Neural cell (in vitro differentiated cells): ENCODE measurements at regions not wholly inside any gene's neighbourhood (a gene's known extent, or its start where the extent isn't known, plus 50 kb on each side); places are given as distances from the start of the nearest gene placed in this dataset.

ENCODE experiments used
- H2AFZ ChIP-seq: fragments of 200-600, 300-800 bp; sonication (generic), shearing (Covaris generic); 2 replicates; pipeline ENCODE4 v1.6.0; 2014; ENCODE audit warnings: low read depth, mild to moderate bottlenecking, antibody characterized with exemption, low read length, moderate library complexity
- H3F3A ChIP-seq: fragments of 200-600 bp; shearing (Covaris generic); 2 replicates; pipeline ENCODE4 v1.6.1; 2016; ENCODE audit warnings: mild to moderate bottlenecking, moderate library complexity, mixed read lengths, antibody characterized with exemption, low read length; ENCODE audit not compliant: insufficient read depth, poor library complexity, severe bottlenecking
- H3K27ac ChIP-seq: fragments of 200-600, 300-800 bp; sonication (generic), shearing (Covaris generic); 2 replicates; pipeline ENCODE4 v1.5.1; 2014; ENCODE audit warnings: mild to moderate bottlenecking, low read length, moderate library complexity
- H3K27me3 ChIP-seq: fragments of 300-800, 200-600 bp; sonication (generic), shearing (Covaris generic); 2 replicates; pipeline ENCODE4 v1.6.0; 2014; ENCODE audit warnings: mild to moderate bottlenecking, low read depth, low read length, moderate library complexity; ENCODE audit not compliant: insufficient read depth
- H3K36me3 ChIP-seq: fragments of 300-800, 200-600 bp; sonication (generic), shearing (Covaris generic); 2 replicates; pipeline ENCODE4 v1.5.1; 2014; ENCODE audit warnings: mild to moderate bottlenecking, antibody characterized with exemption, low read length, moderate library complexity; ENCODE audit not compliant: insufficient read depth
- H3K4me2 ChIP-seq: fragments of 300-800, 200-600 bp; sonication (generic), shearing (Covaris generic); 2 replicates; pipeline ENCODE4 v1.6.0; 2014; ENCODE audit warnings: mild to moderate bottlenecking, low read length
- H3K4me3 ChIP-seq: fragments of 300-800, 200-600 bp; sonication (generic), shearing (Covaris generic); 2 replicates; pipeline ENCODE4 v1.5.1; 2014; ENCODE audit warnings: mild to moderate bottlenecking, low read length, moderate library complexity
- H3K79me2 ChIP-seq: fragments of 200-600 bp; shearing (Covaris generic); replicated peaks from 2 replicates; pipeline ENCODE4 v1.6.0; 2014; ENCODE audit warnings: mild to moderate bottlenecking, low read length, moderate library complexity; ENCODE audit not compliant: insufficient read depth
- H3K9ac ChIP-seq: fragments of 300-800, 200-600 bp; sonication (generic), shearing (Covaris generic); 2 replicates; pipeline ENCODE4 v1.6.1; 2016; ENCODE audit warnings: mild to moderate bottlenecking, low read length, mixed read lengths
- H3K9me2 ChIP-seq: fragments of 200-600 bp; shearing (Covaris generic); 2 replicates; pipeline ENCODE4 v1.6.1; 2016; ENCODE audit warnings: mild to moderate bottlenecking, low read length, mixed read lengths; ENCODE audit not compliant: insufficient read depth
- H3K9me3 ChIP-seq: fragments of 200-600, 300-800 bp; sonication (generic), shearing (Covaris generic); 2 replicates; pipeline ENCODE4 v1.6.1; 2016; ENCODE audit warnings: mild to moderate bottlenecking, mixed run types, low read length, moderate library complexity, mixed read lengths
- H4K20me1 ChIP-seq: fragments of 200-600 bp; shearing (Covaris generic); 2 replicates; pipeline ENCODE4 v1.6.1; 2016; ENCODE audit warnings: mild to moderate bottlenecking, mixed run types; ENCODE audit not compliant: insufficient read depth
- EP300 ChIP-seq: fragments of 450-650 bp; conservative IDR thresholded peaks from 2 replicates; pipeline ENCODE4 v1.6.1; 2014; ENCODE audit warnings: antibody characterized with exemption, mild to moderate bottlenecking, moderate library complexity; ENCODE audit not compliant: poor library complexity, severe bottlenecking
- EZH2 ChIP-seq: fragments of 200-600, 300-800 bp; shearing (Covaris generic), sonication (generic); IDR thresholded peaks from 2 replicates; pipeline ENCODE4 v1.6.1; 2014; ENCODE audit warnings: antibody characterized with exemption, low read length, borderline replicate concordance, mild to moderate bottlenecking; ENCODE audit not compliant: insufficient read depth, poor library complexity, severe bottlenecking
- MXI1 ChIP-seq: fragments of 450-650 bp; conservative IDR thresholded peaks from 2 replicates; pipeline ENCODE4 v1.6.1; 2014; ENCODE audit warnings: antibody characterized with exemption, mild to moderate bottlenecking; ENCODE audit not compliant: poor library complexity, severe bottlenecking
- POLR2AphosphoS5 ChIP-seq: IDR thresholded peaks from 2 replicates; pipeline ENCODE4 v1.6.1; 2012
- RAD21 ChIP-seq: fragments of 450-650 bp; conservative IDR thresholded peaks from 2 replicates; pipeline ENCODE4 v1.6.1; 2014; ENCODE audit warnings: antibody characterized with exemption, mild to moderate bottlenecking, moderate library complexity
- SMC3 ChIP-seq: fragments of 450-650 bp; conservative IDR thresholded peaks from 2 replicates; pipeline ENCODE4 v1.6.1; 2014; ENCODE audit warnings: antibody characterized with exemption, mild to moderate bottlenecking, moderate library complexity; ENCODE audit not compliant: poor library complexity
- TAF1 ChIP-seq: IDR thresholded peaks from 2 replicates; pipeline ENCODE4 v1.6.1; 2012; ENCODE audit warnings: low read depth
- TF ChIP-seq, protein P1 (sequence below): IDR thresholded peaks from 2 replicates; pipeline ENCODE4 v1.6.1; 2012; ENCODE audit warnings: borderline replicate concordance
- TF ChIP-seq, protein P2 (sequence below): fragments of 450-650 bp; IDR thresholded peaks from 2 replicates; pipeline ENCODE4 v1.5.1; 2014; ENCODE audit warnings: antibody characterized with exemption, mild to moderate bottlenecking, moderate library complexity; ENCODE audit not compliant: poor library complexity, severe bottlenecking

DNA sequence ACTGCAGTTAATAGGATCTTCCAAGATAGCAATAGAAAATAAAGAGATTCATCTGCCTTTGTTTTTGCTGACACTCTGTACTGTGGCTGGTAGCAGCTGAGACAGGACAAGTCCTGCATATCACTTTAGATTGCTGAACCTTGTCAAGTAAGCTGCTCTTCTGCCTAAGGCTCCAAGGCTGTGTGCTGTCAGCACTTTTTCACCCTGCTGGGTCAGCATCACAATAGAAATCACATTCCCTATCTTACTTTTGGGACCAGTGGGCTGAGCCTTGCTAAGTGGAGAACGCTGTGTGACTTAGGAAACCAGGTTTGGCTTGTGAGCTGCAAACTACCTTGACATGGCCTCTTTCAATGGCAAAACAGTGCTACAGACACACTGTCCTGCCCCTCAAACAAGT lies 263.9 kb downstream of the FRK start:
- H3K4me2 ChIP-seq = no peak overlapping the region
- H3K9me2 ChIP-seq = no peaks in the 10 kb centered on the region
- no peaks in the 10 kb centered on the region for H3K9me3 ChIP-seq
- H4K20me1 ChIP-seq = no peaks in the 10 kb centered on the region
- no peak overlapping the region for H3K4me3 ChIP-seq
- H2AFZ ChIP-seq = no peak overlapping the region
- H3K27me3 ChIP-seq = no peaks in the 10 kb centered on the region
- no peak for TF ChIP-seq SMC3
- no peak for TF ChIP-seq TAF1
- H3K79me2 ChIP-seq = no peaks in the 10 kb centered on the region
- H3K27ac ChIP-seq = no peak overlapping the region
- H3K9ac ChIP-seq = no peak overlapping the region
- no peaks in the 10 kb centered on the region for H3F3A ChIP-seq
- H3K36me3 ChIP-seq = no peaks in the 10 kb centered on the region

DNA sequence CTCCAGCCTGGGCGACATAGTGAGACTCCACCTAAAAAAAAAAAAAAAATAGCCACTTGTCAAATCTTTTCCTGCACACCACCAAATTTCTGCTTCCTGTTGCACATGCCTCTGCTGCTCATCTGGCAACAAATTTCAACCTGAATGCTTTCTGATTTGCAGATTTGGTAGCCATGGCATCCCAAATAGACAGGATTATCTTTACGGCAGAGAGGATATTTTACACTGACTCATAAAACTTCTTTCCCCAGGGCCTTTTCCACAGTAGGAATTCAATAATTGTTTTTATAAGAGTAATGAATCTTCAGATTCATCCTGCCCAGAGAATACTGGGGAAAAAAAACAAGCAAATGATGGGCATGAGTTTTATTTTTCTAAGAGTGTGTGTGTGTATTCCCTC lies 264.6 kb downstream of the FRK start:
- no peaks in the 10 kb centered on the region for H3K27me3 ChIP-seq
- no peaks in the 10 kb centered on the region for H3K36me3 ChIP-seq
- no peak overlapping the region for H3K4me2 ChIP-seq
- H3F3A ChIP-seq = no peaks in the 10 kb centered on the region
- no peaks in the 10 kb centered on the region for H3K9me2 ChIP-seq
- H3K4me3 ChIP-seq = no peak overlapping the region
- H4K20me1 ChIP-seq = no peaks in the 10 kb centered on the region
- no peak overlapping the region for H3K9ac ChIP-seq
- H3K9me3 ChIP-seq = no peaks in the 10 kb centered on the region
- TF ChIP-seq, protein P1, sequence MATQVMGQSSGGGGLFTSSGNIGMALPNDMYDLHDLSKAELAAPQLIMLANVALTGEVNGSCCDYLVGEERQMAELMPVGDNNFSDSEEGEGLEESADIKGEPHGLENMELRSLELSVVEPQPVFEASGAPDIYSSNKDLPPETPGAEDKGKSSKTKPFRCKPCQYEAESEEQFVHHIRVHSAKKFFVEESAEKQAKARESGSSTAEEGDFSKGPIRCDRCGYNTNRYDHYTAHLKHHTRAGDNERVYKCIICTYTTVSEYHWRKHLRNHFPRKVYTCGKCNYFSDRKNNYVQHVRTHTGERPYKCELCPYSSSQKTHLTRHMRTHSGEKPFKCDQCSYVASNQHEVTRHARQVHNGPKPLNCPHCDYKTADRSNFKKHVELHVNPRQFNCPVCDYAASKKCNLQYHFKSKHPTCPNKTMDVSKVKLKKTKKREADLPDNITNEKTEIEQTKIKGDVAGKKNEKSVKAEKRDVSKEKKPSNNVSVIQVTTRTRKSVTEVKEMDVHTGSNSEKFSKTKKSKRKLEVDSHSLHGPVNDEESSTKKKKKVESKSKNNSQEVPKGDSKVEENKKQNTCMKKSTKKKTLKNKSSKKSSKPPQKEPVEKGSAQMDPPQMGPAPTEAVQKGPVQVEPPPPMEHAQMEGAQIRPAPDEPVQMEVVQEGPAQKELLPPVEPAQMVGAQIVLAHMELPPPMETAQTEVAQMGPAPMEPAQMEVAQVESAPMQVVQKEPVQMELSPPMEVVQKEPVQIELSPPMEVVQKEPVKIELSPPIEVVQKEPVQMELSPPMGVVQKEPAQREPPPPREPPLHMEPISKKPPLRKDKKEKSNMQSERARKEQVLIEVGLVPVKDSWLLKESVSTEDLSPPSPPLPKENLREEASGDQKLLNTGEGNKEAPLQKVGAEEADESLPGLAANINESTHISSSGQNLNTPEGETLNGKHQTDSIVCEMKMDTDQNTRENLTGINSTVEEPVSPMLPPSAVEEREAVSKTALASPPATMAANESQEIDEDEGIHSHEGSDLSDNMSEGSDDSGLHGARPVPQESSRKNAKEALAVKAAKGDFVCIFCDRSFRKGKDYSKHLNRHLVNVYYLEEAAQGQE = no peak
- no peaks in the 10 kb centered on the region for H3K79me2 ChIP-seq
- H2AFZ ChIP-seq = no peak overlapping the region
- no peak overlapping the region for H3K27ac ChIP-seq

DNA sequence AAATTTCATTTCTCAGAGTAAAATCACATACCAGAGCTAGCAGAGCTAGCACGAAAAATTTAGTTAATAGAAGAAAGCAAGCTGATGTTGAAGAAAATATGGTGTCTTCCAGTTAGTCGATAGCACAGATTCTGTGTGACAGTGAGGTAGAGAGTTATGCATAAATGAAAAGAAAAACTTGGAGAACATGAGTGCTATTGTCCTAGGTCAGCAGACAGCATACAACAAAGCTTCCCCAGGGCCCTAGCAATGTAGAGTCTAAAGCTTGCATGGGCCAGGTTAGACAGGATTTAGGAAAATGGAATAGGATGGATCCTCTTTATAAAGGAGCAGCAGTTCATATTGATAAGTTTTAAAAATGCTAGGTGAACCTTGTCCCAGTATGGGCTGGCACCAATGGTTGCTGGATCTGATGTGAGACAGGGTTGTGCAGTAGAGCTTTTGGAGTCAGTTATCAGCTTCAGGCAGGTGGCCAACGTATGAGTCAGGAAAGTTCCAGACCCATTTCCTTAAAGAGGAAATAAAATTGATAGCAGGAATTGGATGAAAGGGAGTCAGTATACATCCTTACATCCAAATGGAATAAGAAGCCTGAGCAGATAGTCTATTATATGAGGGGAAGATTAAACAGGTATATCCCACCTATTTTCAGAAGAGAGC lies 277.2 kb downstream of the FRK start:
- H3K79me2 ChIP-seq = no peaks in the 10 kb centered on the region
- TF ChIP-seq RAD21 (no peak), TAF1 (no peak), EP300 (no peak), EZH2 (no peak), POLR2AphosphoS5 (no peak), MXI1 (no peak), SMC3 (no peak)
- TF ChIP-seq, protein P2, sequence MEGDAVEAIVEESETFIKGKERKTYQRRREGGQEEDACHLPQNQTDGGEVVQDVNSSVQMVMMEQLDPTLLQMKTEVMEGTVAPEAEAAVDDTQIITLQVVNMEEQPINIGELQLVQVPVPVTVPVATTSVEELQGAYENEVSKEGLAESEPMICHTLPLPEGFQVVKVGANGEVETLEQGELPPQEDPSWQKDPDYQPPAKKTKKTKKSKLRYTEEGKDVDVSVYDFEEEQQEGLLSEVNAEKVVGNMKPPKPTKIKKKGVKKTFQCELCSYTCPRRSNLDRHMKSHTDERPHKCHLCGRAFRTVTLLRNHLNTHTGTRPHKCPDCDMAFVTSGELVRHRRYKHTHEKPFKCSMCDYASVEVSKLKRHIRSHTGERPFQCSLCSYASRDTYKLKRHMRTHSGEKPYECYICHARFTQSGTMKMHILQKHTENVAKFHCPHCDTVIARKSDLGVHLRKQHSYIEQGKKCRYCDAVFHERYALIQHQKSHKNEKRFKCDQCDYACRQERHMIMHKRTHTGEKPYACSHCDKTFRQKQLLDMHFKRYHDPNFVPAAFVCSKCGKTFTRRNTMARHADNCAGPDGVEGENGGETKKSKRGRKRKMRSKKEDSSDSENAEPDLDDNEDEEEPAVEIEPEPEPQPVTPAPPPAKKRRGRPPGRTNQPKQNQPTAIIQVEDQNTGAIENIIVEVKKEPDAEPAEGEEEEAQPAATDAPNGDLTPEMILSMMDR = no peak
- TF ChIP-seq, protein P1 = no peak
- no peak overlapping the region for H3K9ac ChIP-seq
- no peak overlapping the region for H3K4me3 ChIP-seq
- H3K36me3 ChIP-seq = no peaks in the 10 kb centered on the region
- H3K27ac ChIP-seq = no peak overlapping the region
- no peaks in the 10 kb centered on the region for H3F3A ChIP-seq
- no peaks in the 10 kb centered on the region for H3K9me3 ChIP-seq
- no peaks in the 10 kb centered on the region for H3K27me3 ChIP-seq
- no peaks in the 10 kb centered on the region for H3K9me2 ChIP-seq
- H3K4me2 ChIP-seq = no peak overlapping the region
- no peaks in the 10 kb centered on the region for H4K20me1 ChIP-seq
- no peak overlapping the region for H2AFZ ChIP-seq
